ENCODE measurements at regions not wholly inside any gene's neighbourhood (a gene's known extent, or its start where the extent isn't known, plus 50 kb on each side); places are given as distances from the start of the nearest gene placed in this dataset.

GRCh38 chr9:33686942-33687341 is 108.4 kb upstream of the PRSS3 start:
- DNase-seq (ENCODE audit: low read depth, low spot score): no peak
- no peak for FAIRE-seq
- Histone ChIP-seq H3K27ac (ENCODE audit: insufficient read depth, low read depth, low read length) (no peak overlapping the region), H3K9me3 (replicated peaks; ENCODE audit: control insufficient read depth, insufficient read depth, low read length) (no peaks in the 10 kb centered on the region), H3K36me3 (ENCODE audit: control insufficient read depth in 2 of 2, extremely low read depth in 1 of 2, insufficient read depth in 2 of 2, low read length in 2 of 2) (no peaks in the 10 kb centered on the region), H3K79me2 (ENCODE audit: control insufficient read depth, insufficient read depth, low read length) (no peaks in the 10 kb centered on the region), H3K4me1 (ENCODE audit: control insufficient read depth, extremely low read depth, insufficient read depth, low read length) (no peaks in the 10 kb centered on the region), H2AFZ (ENCODE audit: low read depth, low read length) (no peak overlapping the region), H3K9me1 (replicated peaks; ENCODE audit: control insufficient read depth, extremely low read depth, insufficient read depth, low read length) (no peaks in the 10 kb centered on the region), H3K9ac (replicated peaks; ENCODE audit: extremely low read depth, insufficient read depth, low read length) (no peak overlapping the region), H3K4me3 (replicated peaks in 1 of 3; ENCODE audit: insufficient read depth in 1 of 3, low read depth in 1 of 3, low read length in 3 of 3) (no peak overlapping the region), H3K27me3 (ENCODE audit: control insufficient read depth in 2 of 2, insufficient read depth in 2 of 2, low read length in 2 of 2) (peaks cover 32 to 56% of the 10 kb centered on the region in 2 experiments), H4K20me1 (replicated peaks; ENCODE audit: control insufficient read depth, extremely low read depth, insufficient read depth, low read length) (no peaks in the 10 kb centered on the region), H3K4me2 (ENCODE audit: insufficient read depth, low read length) (no peak overlapping the region)
- dilution Hi-C loops (cut with MboI; ENCODE audit: extremely low pct_ligation_motif_present, low sequenced_read_pairs): no loop called here
- ChIA-PET CTCF (no interaction called here), POLR2A (no interaction called here)
- TF ChIP-seq EZH2 (IDR thresholded peaks at IDR 0.05; ENCODE audit: borderline replicate concordance, low read depth, low read length, severe bottlenecking): no peak
- TF ChIP-seq FOS (IDR thresholded peaks at IDR 0.05; ENCODE audit: borderline replicate concordance, insufficient read depth, low read length): no peak
- no peak for TF ChIP-seq POLR2A (IDR thresholded peaks at IDR 0.05; ENCODE audit: low read depth, low read length)
- intact Hi-C loops (cut with micrococcal nuclease): no loop called here
- BruUV-seq (replicated peaks): no TSS peak

GRCh38 chr9:33687779-33688178 is 107.6 kb upstream of the PRSS3 start:
- Histone ChIP-seq H3K36me3 (ENCODE audit: control insufficient read depth in 2 of 2, extremely low read depth in 1 of 2, insufficient read depth in 2 of 2, low read length in 2 of 2) (no peaks in the 10 kb centered on the region), H3K4me1 (ENCODE audit: control insufficient read depth, extremely low read depth, insufficient read depth, low read length) (no peaks in the 10 kb centered on the region), H3K27me3 (ENCODE audit: control insufficient read depth in 2 of 2, insufficient read depth in 2 of 2, low read length in 2 of 2) (peaks cover 30 to 50% of the 10 kb centered on the region in 2 experiments), H3K79me2 (ENCODE audit: control insufficient read depth, insufficient read depth, low read length) (no peaks in the 10 kb centered on the region), H3K27ac (ENCODE audit: insufficient read depth, low read depth, low read length) (no peak overlapping the region), H4K20me1 (replicated peaks; ENCODE audit: control insufficient read depth, extremely low read depth, insufficient read depth, low read length) (no peaks in the 10 kb centered on the region), H3K4me3 (replicated peaks in 1 of 3; ENCODE audit: insufficient read depth in 1 of 3, low read depth in 1 of 3, low read length in 3 of 3) (no peak overlapping the region), H3K9ac (replicated peaks; ENCODE audit: extremely low read depth, insufficient read depth, low read length) (no peak overlapping the region), H3K9me1 (replicated peaks; ENCODE audit: control insufficient read depth, extremely low read depth, insufficient read depth, low read length) (no peaks in the 10 kb centered on the region), H3K4me2 (ENCODE audit: insufficient read depth, low read length) (no peak overlapping the region), H2AFZ (ENCODE audit: low read depth, low read length) (no peak overlapping the region), H3K9me3 (replicated peaks; ENCODE audit: control insufficient read depth, insufficient read depth, low read length) (no peaks in the 10 kb centered on the region)
- ChIA-PET POLR2A (no interaction called here), CTCF (interaction anchor here (2.8 kb wide), 1 partner anchor 64 kb away, joined by 11 read pairs; no protein-coding TSS in a partner anchor)
- DNase-seq (ENCODE audit: low read depth, low spot score) (no peak), FAIRE-seq (no peak)
- BruUV-seq (replicated peaks): no TSS peak
- intact Hi-C loops (cut with micrococcal nuclease): no loop called here
- dilution Hi-C loops (cut with MboI; ENCODE audit: extremely low pct_ligation_motif_present, low sequenced_read_pairs): no loop called here
- TF ChIP-seq MYC (IDR thresholded peaks at IDR 0.05; ENCODE audit: low read depth, low read length) (no peak), POLR2A (IDR thresholded peaks at IDR 0.05; ENCODE audit: low read depth, low read length) (no peak), EZH2 (IDR thresholded peaks at IDR 0.05; ENCODE audit: borderline replicate concordance, low read depth, low read length, severe bottlenecking) (no peak), MAX (IDR thresholded peaks at IDR 0.05; ENCODE audit: insufficient read depth, insufficient read length) (no peak), JUN (IDR thresholded peaks at IDR 0.05; ENCODE audit: borderline replicate concordance, insufficient read depth, insufficient read length, low read depth) (no peak), GATA2 (IDR thresholded peaks at IDR 0.05; ENCODE audit: insufficient read depth, insufficient read length, low read depth, low read length) (no peak), POLR2AphosphoS5 (IDR thresholded peaks at IDR 0.05; ENCODE audit: insufficient read depth, low read depth, low read length) (no peak), FOS (IDR thresholded peaks at IDR 0.05; ENCODE audit: borderline replicate concordance, insufficient read depth, low read length) (no peak)
- TF ChIP-seq, protein P1, sequence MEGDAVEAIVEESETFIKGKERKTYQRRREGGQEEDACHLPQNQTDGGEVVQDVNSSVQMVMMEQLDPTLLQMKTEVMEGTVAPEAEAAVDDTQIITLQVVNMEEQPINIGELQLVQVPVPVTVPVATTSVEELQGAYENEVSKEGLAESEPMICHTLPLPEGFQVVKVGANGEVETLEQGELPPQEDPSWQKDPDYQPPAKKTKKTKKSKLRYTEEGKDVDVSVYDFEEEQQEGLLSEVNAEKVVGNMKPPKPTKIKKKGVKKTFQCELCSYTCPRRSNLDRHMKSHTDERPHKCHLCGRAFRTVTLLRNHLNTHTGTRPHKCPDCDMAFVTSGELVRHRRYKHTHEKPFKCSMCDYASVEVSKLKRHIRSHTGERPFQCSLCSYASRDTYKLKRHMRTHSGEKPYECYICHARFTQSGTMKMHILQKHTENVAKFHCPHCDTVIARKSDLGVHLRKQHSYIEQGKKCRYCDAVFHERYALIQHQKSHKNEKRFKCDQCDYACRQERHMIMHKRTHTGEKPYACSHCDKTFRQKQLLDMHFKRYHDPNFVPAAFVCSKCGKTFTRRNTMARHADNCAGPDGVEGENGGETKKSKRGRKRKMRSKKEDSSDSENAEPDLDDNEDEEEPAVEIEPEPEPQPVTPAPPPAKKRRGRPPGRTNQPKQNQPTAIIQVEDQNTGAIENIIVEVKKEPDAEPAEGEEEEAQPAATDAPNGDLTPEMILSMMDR (IDR thresholded peaks at IDR 0.05; ENCODE audit: extremely low read depth in 1 of 2, insufficient read depth in 1 of 2, low read depth in 1 of 2, low read length in 2 of 2): no peak

Measured in endothelial cell of umbilical vein (primary cell).